HG02973 (cell line): ENCODE measurements at regions not wholly inside any gene's neighbourhood (a gene's known extent, or its start where the extent isn't known, plus 50 kb on each side); places are given as distances from the start of the nearest gene placed in this dataset.
"Not testable (repeated sequence)": the region's sequence is repeated elsewhere in the genome, so short reads cannot be mapped to it uniquely, and the experiment has no call there.

Experiments
- ATAC-seq: cut with Tn5 transposase; IDR thresholded peaks from one replicate; pipeline ENCODE4 v1.9.1; 2021; ENCODE audit warnings: moderate library complexity; ENCODE audit not compliant: unreplicated experiment

DNA sequence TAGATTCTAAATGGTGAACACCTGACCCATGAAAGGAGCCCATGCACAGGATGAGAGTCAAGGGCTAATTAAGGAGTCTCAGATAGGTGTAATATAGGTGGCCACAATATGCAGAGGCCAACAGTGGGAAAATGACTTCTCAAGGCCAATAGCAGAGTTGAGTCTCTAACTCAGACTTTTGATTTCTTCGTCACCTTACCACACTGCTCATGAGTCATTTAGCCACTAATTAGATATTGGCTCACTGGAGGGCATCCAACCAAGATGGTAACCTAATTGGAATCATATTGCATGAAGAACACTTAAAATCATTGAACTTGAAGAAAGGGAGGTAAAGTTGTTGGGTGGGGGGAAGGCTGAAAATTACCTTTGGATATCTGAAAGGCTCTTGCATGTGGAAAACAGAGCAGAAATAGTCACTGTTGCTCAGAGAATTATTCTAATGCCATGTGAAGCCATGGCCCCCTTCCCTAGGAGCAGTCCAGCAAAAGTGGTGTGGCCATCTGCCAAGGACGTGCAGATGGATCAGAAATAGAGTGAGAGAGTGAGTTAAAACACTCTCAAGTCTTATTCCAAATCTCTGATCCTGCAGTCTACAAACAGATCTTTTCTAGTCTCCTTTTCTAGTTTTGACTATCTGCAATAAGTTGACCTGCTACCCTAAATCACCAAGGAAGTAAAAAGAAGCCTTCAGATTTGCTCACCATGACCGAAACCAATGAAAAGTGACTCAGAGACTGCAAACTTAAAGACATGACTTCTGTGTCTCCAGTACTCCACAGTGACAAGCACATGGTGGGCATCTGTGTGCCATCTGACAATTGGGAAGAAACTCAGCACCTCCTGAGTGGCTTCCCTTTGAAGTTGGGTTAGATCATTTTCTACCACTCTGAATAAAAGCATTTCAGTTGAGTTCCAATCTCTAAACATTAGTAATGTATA is 93.9 kb upstream of the C1QTNF7 start:
- no peak for ATAC-seq

DNA sequence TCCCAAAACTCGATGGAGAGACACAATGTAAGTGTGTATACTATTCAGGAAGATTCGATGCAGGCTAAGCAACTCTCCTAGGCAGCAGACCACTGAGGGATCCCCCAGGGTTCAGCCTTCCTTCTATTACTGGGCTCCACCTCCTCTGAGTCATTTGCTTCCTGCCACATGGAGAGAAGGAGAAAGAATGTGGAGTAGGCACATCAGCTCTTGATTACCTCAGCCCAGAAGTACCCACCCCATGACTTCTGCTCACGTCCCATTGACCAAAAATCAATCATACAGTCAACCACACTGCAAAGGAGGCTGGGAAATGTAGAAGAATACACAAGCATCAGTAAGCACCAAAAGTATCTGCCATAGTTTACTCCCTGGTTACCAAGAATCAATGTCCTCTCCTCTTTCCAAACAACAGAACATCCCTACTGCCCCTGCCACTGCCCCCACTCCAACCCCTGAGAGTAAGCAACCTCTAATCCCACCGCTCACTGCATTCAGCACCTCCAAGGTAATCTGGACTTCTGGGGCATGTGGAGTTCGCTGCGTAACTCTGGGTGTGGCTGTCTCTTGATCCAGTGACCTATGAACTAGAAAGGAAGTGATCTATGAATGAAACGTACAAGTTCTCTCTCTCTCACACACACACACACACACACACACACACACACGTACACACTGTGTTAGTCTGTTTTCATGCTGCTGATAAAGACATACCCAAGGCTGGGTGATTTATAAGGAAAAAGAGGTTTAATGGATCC is 91.2 kb upstream of the C1QTNF7 start:
- no peak for ATAC-seq

DNA sequence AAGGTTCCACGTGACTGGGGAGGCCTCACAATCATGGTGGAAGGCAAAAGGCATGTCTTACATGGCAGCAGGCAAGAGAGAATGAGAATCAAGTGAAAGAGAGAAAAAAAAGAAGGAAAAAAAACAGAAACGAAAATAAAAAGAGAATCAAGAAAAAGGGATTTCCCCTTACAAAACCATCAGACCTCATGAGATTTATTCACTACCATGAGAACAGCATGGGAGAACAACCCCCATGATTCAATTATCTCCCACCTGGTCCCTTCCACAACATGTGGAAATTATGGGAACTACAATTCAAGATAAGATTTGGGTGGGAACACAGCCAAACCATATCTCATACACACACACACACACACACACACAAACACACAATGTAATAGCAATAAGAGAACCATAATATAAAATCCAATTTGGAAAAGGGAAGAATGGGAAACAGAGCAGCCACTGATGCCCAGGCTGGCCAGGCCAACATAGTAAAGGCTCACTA is 90.6 kb upstream of the C1QTNF7 start:
- ATAC-seq: not testable (repeated sequence)

DNA sequence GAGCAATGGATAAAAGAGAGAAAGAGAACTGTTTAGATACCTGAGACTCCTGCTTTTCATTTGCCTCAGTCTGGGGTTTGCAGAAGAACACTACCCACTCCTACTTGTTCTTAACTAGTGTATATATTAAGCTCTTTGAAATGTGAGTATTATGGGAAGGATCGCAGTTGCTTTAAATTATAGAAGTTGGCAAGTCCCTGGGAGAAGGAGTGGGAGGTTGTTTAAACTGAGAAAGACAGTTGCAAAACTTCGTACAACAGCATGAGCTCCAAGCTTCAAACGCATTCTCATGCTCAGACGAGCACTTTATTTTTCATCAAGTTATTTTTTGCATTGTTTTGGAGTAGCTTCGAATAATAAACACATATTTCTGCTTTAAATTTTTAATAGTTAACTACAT is 88.1 kb upstream of the C1QTNF7 start:
- no peak for ATAC-seq

DNA sequence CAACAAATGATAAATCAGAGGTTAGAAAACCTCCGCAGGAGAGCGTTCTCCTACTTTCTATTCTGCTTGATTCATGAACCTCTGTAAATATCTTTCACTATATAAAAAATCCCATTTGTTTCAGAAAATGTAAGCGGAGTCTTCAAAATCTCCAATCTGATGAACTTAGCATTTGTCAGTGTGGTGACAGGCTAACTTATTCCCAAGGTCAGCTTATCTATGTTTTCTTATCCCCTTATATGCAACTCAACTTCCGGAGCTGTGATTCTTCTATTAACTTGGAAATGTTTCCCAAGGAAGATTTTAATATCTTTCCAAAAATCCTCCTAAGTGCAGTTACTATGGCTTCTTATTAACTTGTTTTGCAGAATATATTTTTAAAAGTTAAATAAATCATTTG is 87.5 kb upstream of the C1QTNF7 start:
- ATAC-seq: no peak

DNA sequence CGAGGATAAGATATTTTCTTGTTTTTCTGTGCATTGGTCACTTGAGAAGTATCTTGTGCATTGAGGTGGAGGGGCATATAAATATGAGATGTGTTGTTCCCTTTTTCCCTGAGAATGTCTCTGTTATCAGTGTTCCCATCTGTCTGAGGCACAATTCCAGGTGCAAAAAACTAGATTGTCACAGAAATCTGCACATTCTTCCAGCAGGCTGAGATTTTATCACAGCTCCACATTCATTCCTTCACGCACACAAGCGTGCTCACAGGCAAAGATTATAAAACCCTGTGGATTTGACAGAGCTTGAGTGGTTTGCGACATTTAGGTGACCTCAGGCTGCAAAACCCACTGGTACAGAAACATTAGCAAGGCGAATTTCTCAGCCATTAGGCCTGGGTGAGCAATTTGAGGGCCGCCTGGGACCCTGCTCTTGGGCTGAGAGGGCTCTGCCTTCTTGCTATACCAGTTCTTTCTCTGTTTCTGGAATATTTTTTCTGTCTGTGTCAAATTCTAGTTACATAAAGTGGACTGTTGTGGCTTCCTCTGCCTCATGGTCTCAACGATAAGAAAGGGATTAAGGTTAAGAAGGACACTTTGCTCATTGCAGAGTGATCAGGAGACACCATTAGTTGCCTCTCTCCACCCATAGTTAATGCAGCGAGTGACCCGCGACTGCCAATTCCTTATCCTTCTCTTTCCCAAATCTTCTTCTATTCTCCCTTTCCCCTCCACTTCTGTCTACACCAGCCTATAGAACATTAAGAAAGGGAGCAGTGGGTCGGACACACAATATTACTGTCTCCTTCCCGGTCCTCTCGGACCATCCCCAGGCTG is 86.7 kb upstream of the C1QTNF7 start:
- no peak for ATAC-seq

DNA sequence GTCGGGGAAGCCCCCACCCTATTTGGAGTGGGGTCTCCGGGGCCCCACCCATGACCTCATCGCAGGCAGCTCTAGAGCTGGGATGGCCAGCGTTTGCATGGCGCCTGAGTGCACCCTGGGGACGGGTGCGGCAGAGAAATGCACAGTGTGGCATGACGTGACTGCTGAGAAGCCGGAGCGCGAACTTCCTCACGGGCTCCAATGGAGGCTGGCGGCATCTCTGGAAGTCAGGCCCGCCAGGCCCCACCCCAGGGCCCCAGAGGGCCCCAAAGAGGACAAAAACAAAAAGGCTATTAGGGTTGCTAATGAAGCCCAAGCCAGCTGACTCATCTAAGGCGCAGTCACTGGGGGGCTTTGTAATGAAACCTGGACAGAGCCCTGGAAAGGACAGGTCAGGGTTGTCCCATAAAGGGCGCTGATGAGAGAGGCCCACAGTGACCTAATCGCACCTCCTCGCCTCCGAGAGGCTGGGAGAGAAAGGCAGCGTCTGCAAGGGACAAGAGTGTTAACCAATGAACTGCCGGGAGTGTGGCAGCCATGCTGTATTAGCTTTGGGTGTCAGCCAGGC is 86.0 kb upstream of the C1QTNF7 start:
- no peak for ATAC-seq

DNA sequence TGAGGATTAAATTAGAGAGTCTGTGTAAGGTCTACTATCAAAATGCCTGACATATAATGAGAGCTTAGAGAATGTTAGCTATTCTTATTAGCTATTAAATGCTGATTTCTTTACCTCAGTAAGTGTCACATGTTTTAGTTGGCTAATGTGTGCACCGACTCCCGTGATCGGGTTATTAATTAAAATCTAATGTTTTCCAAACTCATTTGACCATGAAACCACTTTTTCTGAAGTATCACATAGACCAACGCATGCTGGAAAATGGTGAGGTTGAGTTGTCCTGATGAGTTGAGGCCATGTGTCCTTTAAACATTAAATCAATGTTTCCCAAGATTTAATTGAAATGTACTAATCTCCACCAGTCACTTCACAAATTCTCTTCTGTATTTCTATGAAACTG is 84.8 kb upstream of the C1QTNF7 start:
- no peak for ATAC-seq

DNA sequence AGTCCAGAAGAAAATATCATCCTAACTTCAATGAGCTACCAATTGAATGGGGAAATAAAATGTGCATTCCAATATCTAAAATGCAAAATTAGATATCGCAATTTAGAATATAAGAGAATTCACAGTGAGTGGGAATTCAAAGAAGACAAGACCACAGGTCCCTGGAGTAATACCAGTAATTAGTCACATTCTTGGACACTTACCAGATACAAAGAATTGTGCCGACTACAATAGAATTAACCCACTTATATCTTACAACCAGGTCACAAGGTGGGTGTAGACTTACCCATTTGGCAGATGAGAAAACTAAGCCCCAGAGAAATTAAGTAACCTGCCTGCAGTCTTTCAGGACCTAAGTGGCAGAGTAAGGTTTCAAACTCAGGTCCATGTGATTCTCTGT is 84.3 kb upstream of the C1QTNF7 start:
- ATAC-seq: no peak

DNA sequence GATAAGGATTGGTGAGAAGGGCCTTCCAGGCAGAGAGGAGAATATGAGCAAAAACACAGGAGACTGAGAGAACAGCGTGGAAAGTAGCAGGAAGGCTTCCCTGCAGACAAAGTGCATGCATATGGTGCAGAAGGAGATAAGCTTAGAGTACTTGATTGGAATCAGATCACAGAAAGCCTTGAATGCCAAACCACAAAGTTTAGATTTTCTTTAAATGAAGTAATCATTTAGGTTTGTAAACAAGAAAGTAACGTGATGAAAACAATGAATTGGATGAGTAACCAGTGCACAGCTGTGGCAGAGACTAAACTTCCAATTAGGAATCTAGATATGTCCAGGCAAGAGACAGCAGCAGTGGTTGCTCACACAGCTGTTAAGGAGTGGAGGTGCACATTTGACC is 83.8 kb upstream of the C1QTNF7 start:
- no peak for ATAC-seq

DNA sequence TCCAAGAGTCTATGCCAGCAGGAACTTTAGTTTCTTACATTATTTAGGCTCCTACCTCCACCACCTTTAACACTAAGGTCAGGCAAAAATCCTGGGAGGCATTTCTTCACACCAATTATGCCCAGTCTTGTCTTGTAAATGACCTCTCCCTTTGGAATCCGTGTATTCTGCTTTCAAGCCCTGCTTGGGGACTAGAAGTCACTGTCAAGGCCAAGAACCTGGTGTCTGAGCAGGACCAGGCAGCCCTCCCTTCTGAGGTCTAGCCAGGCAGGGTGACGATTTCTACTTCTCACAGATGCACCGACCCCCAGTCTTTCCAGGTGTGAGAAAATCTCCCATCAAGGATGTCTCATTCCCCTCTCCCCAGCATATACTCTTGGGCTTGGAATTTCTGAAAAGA is 82.7 kb upstream of the C1QTNF7 start:
- ATAC-seq: no peak

DNA sequence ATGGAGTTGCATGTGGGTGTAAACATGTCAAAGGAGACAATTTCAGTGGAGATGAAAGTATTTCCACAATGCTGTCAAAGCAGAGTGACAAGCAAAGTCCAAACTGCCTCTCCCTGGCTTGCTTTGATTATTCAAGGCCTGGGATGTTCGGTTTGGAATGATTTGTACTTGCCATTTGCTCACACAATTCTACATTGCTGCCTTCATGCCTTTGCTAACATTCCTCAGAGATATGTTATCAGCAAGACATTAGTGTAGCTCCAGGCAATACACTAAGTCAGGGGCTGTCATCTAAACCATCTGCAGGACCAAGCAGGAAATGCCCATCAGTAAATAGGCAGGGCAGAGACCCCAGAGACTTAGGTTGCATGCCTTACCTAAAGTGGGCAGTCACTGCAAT is 79.6 kb upstream of the C1QTNF7 start:
- no peak for ATAC-seq

DNA sequence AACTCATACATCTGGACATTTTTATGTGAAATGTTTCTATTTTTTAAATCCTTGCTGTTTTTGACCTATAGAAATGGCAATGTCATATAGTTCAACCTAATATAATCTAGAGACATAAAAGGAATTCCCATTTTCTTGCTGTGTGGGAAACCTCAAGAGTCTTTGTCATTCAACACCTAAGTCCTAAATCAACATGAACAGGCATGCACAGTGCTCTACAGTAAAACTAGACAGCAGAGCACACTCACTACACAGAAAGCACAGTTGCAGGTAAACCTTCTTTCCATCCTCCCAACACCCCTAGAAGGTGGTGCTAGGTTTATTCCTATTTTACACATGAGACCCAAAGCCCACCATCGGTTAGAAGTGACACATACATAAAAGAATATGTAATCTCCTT is 79.1 kb upstream of the C1QTNF7 start:
- no peak for ATAC-seq

DNA sequence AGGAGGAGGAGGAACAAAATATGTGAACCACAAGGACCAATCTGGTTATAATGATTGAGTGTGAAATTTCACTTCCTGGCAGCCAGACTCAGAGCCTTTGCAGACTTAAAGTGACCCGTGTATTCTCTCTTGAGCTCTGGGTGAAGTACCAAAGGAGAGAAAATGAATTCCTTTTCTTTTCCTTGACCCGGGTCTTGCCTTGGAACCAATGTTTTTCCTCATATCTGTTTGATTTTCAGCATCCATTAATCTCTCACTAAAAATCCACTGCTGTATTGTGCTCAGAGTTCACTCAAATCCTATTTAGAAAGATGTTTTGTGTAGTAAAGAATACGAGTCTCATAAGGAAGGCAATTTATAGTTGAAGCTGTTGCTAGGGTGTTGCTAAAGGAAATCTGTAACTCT is 78.3 kb upstream of the C1QTNF7 start:
- no peak for ATAC-seq

DNA sequence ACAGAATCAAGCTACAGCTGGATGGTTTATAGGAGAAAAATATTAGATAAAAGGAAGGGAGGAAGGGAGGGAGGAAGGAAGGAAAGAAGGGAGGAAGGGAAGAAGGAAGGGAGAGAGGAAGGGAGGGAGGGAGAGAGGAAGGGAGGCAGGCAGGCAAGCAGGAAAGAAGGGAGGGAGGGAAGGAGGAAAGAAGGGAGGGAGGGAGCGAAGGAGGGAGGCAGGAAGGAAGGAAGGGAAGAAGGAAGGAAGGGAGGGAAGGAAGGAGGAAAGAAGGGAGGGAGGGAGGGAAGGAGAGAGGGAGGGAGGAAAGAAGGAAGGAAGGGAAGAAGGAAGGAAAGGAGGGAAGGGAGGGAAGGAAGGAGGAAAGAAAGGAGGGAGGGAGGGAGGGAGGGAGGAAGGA is 77.9 kb upstream of the C1QTNF7 start:
- ATAC-seq: no peak

DNA sequence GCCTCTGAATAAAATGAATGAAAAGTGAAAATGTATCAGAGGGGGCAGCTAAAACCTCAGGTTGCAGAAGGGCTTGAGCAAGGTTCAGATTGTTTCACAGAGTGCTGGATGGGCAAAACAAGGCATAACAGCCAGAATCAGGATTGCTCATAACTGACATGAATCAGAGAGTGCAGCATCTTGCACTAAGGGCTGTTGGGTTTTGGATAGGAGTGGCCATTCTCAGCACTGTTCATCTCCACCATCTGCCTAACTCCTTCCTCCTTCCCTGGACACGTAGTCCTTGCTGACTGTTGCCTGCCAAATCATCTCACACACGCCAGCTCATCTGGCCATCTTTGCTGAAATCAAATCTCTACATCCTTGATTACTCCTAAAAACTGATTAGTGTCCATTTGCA is 75.3 kb upstream of the C1QTNF7 start:
- ATAC-seq: no peak

DNA sequence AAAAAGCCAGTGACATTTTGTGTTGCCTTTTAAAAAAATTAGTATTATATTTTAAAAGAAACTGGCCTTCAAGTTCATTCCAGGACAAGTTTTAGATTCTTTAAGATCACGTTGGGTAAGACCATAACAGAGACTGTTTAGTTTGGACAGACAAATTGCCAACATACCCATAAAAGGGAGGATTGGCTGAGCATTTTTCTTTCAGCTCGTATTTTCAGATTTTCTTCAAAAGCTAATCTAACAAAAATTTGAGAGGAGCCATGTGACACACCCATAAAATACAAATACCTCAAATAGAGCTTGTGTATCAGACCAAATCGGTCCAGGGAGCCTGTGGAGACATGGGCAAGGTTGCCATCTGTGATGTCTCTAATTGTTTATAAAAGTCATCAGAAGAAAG is 74.6 kb upstream of the C1QTNF7 start:
- ATAC-seq: no peak

DNA sequence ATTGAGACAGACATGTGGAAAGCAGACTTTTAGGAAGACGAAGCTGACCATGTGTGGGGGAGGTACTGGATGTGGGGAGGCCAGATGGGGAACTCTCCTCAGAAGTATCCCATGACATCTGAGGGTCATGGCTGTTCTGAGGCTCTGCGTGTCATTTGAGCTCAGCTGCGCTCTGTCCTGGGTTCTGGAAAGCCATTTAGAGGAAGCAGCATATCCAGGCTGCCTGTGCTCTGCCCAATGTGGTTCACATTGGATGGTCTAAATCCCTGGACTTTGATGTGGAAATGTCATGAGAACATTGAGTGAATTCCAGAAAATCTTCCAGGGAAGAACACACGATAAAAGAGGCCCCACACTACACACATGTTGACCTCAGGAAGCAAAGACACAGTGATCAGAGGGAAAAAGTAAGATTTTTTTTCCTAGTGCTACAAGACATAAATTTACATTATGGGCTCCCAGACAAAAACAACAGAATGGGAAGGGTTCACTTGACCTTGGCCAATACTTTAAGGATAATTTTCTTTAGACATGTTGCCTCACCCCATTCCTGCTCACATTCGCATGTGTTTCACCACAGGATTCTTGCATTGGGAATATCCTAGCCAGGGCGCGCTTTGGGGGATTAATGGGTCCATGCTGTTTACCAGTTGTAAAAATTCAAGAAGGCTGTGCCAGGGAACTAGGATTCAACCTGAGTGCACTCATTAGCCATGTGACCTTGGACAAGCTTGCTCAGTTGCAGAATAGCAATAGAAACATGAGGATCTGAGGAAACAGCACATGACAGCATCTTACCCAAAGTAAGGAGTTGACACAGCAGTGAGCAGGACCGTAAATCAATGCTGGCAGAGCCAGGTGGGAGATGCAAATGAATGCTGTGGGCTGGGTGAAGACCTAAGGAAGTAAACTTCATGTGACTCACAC is 73.2 kb upstream of the C1QTNF7 start:
- ATAC-seq: no peak

DNA sequence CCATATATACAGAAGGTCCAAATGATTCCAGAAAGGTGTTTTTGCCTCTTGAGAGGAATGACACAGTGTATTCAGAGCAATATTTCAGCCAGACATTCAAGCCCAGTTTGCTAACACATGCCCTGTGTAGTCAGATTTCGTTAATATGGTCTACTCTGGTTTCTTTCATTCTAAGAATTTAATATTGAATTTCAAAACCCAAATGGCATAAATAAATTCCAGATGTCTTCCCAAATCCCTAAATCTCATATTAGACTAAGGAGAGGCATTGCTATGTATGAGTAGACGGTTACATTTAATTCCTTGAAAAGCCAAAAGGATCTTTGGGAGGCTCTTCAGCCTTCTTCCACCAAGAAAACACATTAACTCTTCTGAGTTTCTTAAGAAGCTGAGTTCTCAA is 66.3 kb upstream of the C1QTNF7 start:
- no peak for ATAC-seq

DNA sequence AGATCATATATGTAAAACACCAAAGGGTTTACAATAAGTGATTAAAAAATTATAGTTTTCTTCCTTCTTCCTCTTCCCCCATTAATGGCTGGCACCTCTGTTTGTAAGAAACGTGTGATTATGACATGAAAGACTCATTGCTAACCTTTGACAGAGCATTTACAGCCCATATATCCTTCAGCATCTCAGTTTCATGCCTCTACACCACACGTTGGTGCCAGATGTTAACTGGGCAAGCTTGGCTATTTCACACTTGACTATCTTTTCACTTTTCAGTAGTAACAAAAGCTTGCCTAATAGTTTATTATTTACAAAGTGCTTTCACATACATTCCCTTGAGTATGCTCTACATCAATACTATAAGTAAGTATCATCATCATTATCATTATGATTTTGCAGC is 65.3 kb upstream of the C1QTNF7 start:
- ATAC-seq: no peak
